DMS114 treated with DMSO at 0.1 percent for 48 hours (cell line): ENCODE measurements at regions not wholly inside any gene's neighbourhood (a gene's known extent, or its start where the extent isn't known, plus 50 kb on each side); places are given as distances from the start of the nearest gene placed in this dataset.
"Not testable (repeated sequence)": the region's sequence is repeated elsewhere in the genome, so short reads cannot be mapped to it uniquely, and the experiment has no call there.

Experiments
- DNase-seq: peaks from one replicate; lab custom pipeline; 2025; ENCODE audit not compliant: unreplicated experiment; lab: John Stamatoyannopoulos, UW

DNA sequence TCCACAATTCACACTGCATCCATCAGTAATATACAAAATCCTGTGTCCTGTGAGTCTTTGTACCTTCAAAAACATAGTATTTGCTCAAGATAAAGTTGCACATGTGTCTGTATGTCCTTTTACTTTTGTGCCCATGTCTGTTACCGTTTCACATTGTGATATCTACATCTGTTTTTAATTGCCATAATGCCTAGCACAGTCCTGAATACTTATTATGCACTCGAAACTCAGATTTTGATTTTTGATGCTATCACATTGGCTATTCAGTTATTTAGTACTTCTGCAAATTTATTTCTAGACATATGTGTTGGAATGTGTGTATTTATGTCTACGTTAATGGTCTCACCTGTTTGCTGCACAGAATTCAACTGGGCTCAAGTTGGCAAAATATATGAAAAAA, 452.8 kb upstream of the ZEB2 start:
- no peak for DNase-seq

DNA sequence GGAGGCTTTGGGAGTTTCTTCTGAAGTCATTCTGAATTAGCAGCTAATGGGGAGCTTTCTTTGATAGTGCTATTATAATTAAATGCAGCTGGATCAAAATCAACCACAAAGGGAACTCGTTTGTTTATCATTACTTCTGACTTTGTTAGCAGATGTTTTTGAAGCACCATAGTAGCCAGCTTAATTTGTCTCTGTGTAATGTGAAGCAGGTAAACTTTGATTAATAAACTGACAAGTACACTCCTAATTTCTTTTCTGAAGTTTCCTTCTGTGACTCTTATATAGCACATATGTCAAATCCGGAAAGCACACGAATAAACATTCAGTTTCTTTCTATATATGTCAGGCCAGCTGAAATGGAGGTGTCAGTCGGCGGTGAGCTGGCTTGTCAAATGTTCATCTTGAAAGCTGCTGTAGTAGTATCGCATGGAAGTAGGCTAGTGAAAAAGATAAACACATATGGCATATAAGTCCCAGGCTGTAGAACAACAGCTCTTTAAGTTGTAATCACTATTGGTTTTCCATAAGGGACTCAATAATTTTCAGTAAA, 451.9 kb upstream of the ZEB2 start:
- no peak for DNase-seq

DNA sequence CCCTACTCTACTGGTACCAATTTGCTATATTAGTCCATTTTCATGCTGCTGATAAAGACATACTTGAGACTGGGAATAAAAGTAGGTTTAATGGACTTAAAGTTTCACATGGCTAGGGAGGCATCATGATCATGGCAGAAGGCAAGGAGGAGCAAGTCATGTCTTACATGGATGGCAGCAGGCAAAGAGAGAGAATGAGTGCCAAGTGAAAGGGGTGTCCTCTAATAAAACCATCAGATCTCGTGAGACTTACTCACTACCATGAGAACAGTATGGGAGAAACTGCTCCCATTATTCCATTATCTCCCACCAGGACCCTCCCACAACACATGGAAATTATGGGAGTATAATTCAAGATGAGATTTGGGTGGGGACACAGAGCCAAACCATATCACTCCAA, 450.5 kb upstream of the ZEB2 start:
- DNase-seq: not testable (repeated sequence)

DNA sequence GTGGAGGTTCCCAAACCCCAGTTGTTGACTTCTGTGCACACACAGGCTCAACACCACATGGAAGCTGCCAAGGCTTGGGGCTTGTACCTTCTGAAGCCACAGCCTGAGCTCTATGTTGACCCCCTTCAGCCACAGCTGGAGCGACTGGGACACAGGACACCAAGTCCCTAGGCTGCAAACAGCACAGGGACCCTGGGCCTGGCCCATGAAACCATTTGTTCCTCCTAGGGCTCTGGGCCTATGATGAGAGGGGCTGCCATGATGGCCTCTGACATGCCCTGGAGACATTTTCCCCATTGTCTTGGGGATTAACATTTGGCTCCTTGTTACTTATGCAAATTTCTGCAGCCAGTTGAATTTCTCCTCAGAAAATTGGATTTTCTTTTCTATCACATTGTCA, 449.6 kb upstream of the ZEB2 start:
- DNase-seq: not testable (repeated sequence)

DNA sequence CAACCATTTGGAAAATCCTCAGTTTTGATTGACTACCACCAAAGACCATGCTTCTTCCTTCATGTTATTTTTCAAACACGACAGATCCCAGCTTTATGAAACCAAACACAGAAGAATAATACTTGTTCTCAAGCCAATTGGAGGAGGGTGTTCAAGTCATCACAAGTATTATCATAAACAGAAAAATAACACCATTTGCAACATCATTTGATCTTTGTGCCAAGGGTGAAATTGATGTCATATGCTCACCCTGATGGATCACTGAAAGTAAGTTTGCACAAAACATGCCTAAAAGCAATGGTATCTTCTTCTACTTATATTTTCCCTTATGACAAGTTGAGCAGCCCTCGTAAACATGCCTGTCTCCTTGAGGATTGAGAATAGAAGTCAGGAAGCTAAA, 448.0 kb upstream of the ZEB2 start:
- DNase-seq: no peak

DNA sequence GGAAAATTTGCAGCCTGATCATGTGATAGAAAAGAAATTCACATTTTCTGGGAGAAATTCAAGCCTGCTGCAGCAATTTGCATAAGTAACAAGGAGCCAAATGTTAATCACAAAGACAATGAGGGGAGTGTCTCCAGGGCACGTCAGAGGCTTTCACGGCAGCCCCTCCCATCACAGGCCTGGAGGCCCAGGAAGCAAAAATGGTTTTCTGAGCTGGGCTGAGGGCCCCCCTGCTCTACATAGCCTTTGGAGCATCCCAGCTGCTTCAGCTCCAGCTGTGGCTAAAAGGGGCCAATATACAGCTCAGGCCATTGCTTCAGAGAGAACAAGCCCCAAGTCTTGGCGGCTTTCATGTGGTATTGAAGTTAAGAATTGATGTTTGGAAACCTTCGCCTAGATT, 445.3 kb upstream of the ZEB2 start:
- DNase-seq: no peak

DNA sequence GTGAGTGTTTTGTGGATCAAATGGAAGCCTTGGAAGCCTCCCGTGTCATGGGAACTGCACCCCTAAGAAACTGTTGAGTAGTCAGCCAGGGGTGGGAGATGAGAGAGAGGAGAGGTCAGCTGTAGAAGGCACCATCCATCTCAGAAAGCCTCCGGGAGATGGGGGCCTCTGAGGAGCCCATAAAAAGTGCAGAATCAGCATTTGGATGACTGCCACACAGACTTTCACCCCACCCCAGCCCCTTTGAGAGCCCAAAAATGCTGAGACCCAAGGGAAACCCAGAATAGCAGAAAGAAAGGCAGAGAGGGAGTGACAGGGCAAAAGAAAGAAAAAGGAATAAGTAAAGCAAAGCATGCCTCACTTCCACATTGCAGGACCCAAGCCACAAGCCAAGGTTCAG, 443.1 kb upstream of the ZEB2 start:
- no peak for DNase-seq

DNA sequence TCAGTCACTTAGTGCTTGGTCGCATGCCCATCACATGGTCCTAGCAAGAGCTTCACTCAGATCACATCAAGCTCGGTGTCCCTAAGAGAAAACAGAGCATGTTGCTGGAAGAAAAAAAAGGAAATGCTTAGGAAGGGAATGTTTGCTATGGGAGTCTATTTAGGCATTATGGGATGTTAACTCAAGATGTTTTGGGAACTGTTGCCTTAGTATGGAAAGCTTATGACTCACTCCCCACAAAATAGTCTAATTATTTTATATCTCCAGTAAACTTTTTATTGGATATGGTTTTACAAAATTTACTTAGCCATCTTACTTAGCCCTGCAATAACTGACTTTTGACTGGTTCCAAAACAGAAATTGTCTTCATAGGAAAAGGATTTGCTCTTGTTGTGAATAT, 439.5 kb upstream of the ZEB2 start:
- DNase-seq: no peak

DNA sequence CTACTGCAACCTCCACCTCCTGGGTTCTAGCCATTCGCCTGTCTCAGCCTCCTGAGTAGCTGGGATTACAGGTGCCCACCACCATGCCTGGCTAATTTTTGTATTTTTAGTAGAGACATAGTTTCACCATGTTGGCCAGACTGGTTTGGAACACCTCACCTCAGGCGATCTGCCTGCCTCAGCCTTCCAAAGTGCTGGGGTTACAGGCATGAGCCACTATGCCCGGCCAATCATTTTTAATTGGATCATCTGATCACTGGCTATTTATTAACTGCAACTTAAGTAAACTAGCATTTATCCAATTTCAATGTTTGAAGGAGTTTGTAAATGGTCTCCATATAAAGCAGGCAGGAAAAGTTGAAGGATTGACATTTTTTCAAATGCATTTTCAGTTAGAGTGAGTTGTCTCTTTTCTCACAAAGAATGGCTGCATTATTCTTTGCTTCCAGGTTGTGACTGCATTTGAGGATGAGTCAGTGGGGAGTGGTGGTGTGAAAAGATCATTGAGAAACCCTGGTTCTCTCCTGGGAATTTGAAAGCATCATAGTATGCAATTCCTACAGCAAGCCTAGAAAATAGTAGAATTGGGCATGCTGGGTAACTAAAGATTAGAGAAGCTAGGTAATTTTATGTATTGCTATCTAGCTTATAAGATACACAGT, 431.1 kb upstream of the ZEB2 start:
- no peak for DNase-seq

DNA sequence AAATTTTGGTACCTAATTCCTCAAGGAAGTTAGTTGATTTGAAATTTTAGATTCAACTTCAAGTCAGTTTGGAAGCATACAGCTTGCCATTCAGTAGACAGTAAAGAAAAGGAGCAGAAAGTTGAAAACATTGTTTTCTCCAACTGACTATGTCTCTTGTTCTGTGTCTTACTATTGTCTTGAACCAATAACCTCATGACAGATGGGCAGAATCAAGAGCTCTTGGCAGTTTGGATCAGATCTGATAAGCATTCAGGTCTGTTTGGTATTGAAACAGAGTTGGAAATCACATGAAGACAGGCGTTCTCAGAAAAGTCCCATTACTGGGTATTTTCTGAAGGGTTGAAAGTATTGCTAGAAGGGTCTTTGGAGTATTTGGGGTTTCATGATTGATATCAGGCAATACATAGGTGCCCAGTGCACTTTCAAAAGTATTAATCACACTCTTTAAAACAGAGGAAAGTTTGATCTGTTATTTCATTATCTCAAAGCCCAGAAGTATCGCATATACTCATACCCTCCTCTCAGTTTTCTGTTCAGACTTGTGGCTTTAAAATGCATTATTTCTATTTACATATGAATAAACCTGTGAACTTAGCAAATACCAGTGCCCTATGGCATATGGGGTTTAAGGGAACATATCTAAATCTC, 428.4 kb upstream of the ZEB2 start:
- DNase-seq: no peak

DNA sequence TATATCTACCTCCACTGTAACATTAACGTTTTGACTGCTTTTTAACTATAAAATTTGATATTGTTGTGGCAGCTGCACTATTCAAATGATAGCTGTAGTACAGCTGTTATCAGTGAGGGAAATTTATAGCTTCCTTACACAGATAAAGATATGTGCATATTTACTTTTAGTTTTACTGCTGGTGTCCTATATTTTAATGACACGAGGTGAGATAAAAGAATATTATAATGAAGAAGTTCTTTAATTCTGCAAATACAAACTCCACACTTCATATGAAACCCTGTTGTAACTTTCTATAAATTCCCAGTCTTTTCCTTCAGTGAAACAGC, 427.8 kb upstream of the ZEB2 start:
- DNase-seq: no peak

DNA sequence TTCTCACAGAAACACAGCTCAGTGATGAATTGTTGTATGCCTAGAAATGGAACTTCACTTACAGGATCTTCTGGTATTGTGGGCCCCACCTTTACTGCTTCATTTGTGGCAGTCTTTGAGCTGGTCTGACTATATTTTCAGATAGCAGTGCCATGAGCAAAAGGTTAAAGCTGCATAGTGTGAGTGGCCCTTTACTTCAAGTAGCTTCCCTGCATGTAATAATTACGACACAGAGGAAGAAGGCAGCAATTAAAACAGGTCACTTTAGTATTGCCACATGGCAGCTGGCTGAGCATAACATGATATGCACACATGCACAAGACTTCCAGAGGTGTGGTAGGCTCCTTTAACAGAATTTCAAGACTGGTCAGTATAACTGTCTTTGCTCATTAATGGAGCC, 426.3 kb upstream of the ZEB2 start:
- no peak for DNase-seq

DNA sequence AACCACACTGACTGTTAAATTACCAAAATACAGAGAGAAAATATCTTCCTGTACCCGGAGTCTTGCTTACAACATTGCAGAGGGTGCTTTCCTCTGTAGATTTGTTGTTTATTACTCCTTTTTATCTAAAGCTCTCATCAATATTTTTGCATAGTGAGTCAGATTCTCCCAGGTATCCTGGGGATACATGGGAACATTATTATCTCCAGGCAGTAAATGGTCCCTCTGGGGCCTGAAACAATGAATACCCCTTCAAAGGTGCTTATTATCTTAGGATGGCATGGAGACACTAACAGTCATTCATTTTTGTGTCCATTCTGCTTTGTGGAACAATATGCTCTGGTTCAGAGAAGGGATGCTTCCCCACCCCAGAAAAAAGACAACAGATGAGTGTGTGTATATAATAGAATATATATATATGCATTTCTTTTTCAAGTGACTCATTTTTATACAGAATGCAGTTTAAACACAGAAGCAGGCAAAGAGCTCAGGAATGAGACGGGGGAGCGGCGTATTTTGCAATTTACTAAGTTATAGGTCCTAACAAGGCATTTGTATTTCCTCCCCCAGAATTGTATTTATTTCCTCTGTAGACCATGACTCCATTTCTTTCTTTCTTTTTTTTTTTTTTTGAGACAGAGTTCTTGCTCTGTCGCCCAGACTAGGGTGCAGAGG, 424.8 kb upstream of the ZEB2 start:
- DNase-seq: no peak

DNA sequence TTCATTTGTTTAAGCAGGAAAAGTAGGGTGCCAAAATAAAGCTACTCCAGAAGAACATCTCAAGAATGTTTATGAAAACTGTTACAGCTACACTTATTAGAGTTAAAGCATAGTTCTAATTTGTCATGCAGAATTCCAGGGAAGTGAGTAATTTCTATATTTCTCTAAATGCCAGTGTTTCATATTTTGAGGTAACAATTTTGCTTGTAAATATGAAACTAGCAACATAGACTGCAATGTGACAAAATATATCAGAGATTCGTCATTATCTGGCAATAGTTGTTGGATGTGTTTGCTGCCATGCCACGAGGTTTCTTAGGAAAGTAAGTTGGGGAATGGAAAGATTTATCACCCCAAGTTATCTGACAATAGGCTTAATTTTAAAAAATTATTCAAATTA, 424.1 kb upstream of the ZEB2 start:
- DNase-seq: no peak

DNA sequence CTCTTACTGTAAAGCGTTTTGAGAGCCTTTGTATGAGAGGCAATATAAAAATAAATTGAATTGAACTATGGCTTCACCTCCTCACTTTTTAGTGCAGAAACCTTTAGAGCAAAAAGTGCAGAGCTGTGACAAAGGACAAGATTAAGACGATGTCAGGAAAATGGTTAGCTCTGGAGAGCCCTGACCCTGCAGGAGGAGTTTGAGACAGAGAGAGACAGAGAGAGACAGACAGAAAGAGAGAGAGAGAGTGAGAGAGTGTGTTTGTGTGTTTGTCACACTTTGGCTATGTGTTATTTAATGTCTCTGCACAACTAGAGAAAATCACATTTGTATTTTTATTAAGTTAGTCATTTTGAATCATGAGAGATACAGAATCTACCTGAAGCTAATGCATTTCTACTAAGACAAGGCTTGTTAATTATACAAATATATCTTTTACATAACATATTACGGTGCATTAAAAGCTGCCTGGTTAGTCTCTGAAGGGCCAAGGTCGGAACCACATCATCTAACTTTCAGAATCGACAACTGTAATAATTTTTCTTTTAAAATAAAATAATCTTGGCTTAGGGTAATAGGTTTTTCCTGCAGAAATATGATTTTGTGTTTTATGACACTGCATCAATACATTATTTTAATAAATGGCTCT, 423.5 kb upstream of the ZEB2 start:
- DNase-seq: no peak

DNA sequence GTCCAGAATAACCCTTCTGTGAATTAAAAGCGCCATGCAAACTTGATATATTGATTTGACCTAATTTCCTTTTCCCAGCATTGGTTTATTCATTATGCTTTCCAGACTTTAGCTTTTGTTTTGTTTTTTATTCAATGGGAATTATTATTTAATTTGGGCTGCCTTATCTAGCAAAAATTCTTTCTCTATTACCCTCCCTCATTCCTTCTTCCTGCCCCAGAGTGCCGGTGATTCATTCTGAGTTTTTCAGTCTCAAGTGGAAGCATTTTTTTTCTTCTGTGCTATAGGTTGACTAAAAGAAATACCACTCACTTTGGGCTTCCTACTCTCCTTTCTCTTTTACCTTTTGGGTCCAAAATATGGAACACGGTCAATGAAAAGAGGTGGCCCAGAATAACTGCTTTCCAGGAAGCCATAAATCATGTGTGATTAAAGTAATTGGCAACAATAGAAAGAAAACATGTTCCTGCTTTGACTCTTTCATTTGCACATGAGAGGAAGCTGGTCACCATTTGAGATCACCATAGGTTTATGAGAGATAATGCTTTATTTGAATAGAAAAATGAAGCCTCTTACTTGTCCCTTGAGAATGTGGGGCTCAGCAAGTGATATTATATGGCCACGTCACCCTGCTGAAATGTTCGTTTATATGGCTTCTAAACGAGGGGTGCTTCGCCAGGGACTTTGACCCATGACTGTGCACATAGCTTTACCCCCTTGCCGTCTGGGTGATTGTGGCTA, 422.8 kb upstream of the ZEB2 start:
- DNase-seq: no peak

DNA sequence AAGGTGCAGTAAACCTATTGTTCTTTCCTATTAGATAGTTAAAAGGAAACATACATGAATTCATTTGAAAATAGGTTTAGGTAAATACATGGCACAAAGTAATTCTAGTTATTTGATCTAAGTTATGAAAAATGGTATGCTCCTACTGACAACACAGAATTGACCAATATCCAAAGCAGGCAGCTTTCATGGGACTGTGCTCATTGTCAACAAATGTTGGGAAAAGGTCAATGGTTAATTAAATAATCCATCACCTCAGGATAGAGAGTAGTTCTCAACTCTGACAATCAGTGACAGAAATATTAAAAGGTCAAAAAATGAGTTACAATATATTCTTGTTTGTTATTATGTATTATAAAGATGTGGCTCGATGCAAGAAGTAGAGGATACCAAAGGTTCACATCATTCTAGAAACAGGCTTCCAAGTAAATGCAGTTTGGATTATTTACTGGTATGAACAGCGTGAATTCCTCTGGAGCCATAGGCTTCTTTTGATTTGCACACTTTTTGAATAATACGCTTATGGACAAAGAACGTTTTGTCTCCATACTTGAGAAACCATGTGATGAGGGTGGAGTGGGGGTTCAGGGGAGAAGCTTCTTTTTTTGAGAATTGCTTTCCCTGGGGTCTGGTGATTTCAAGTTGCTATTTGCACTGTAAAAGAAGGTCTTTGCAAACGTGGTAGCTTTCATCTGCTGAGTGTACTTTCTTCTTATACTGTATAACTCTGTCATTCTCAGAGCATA, 422.0 kb upstream of the ZEB2 start:
- DNase-seq: peak; percentile 7

DNA sequence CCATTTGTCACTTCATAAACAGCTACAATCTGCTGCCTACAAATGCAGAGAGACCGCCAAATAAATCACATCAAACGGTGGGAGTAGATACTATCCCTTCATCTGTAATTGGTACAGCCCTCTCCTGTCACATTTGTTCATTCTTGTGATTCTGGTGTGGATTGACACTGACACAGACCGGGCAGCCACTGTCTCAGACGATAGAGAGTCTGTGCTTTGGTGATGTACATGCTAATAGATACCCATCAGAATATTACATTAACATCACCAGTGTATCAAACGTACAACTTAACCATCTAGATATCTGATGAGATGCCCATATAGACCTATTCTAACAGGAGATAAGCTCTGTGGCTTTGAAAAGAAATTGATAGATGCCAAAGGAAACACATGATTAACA, 419.7 kb upstream of the ZEB2 start:
- DNase-seq: peak; percentile 38

DNA sequence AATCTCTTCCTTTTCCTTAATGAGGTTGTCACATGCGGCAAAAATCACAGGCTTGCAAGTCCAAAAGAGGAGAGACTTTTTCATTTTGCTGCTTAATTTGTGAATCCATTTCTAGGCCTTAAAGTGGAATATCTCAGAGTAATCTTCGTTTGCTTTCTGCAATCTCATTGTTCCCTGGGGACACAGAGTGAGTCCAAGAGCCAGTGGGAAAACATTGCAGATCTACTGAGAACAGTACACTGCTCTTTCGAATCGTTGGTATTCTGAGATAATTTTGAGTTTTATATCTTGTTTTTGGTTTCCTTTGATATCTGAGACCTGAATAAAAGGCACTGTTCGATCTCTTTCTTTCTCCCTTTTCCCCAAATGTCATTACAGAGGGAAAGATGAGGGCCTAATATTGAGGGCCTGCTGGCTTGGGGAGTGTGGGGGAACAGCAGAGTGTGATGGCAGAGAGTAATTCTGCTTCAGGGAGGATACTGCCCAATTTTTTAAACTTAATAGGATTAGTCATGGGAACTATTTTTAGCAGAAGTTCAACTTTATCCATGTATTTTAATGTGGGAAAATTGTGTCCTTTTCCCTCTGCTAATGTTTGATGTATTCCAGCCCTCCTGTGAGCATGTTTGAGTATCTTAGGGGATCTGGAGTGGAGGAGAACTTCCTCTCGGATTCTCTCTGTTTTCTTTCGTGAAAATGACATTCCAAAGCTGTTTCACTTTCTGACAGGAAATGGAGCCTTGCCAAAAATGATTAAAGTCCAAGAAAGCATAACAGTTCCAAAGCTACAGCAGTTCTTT, 418.2 kb upstream of the ZEB2 start:
- peak; percentile 41 for DNase-seq

DNA sequence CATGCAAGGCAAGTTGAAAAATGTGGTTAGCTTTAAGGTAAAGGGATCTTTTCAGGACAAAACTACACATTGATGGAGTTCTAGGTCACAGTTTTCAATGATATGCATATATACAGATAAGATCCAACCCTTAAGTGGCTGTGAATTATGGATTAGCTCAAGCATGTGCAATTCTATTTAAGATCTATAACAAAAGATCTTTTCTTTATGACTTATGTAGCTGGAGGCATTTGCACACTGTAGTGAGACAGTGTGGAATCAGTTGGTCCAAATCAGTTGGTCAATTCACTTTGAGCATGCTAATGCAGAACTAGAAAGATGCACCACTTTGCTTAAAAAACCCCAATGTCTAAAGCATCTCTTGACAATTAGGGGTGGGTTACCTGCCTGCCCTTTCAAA, 417.1 kb upstream of the ZEB2 start:
- no peak for DNase-seq
